Body of pancreas (tissue), 4 donors: ENCODE measurements at regions not wholly inside any gene's neighbourhood (a gene's known extent, or its start where the extent isn't known, plus 50 kb on each side); places are given as distances from the start of the nearest gene placed in this dataset.

Experiments used
- POLR2A ChIP-seq, 3 donors: fragments of 450-650 bp; IDR thresholded peaks; one replicate each; pipeline ENCODE4 v1.6.1; 2016; ENCODE audit warnings: antibody characterized with exemption in 3 of 3, mild to moderate bottlenecking in 2 of 3
- TF ChIP-seq, protein P1 (sequence below), 7 experiments: fragments of 450-650 bp in 4 of 7; fragments of 200-600 bp in 3 of 7; sonication (generic) in 3 of 7; IDR thresholded peaks; one replicate each; pipeline ENCODE4 v1.5.1; 2016 to 2019; ENCODE audit warnings: antibody characterized with exemption in 7 of 7

DNA sequence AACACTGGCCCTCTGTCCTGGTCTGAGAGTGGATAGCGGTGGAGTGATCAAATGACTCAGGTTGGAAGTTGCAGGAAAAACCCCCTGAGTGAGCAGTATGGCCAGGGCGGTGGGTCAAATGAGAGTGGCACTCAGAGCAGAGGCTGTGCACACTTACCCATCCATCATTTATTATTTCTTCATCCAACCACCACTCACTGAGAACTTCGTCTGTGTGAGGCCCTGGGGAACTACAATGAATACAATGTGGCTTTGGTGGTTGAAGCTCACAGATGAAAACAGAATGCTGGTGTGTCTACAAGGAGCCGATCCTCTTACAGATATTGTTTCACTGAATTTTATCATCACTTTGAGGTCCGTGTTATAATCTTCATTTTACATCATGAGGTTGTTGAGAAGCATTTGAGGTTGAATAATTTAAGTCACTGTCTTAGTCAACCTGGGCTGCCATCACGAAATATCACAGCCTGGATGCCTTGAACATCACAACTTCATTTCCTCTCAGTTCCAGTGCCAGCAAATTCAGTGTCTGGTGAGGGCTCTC lies 73.4 kb upstream of the ID2 start:
- TF ChIP-seq, protein P1, sequence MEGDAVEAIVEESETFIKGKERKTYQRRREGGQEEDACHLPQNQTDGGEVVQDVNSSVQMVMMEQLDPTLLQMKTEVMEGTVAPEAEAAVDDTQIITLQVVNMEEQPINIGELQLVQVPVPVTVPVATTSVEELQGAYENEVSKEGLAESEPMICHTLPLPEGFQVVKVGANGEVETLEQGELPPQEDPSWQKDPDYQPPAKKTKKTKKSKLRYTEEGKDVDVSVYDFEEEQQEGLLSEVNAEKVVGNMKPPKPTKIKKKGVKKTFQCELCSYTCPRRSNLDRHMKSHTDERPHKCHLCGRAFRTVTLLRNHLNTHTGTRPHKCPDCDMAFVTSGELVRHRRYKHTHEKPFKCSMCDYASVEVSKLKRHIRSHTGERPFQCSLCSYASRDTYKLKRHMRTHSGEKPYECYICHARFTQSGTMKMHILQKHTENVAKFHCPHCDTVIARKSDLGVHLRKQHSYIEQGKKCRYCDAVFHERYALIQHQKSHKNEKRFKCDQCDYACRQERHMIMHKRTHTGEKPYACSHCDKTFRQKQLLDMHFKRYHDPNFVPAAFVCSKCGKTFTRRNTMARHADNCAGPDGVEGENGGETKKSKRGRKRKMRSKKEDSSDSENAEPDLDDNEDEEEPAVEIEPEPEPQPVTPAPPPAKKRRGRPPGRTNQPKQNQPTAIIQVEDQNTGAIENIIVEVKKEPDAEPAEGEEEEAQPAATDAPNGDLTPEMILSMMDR (IDR thresholded peaks at IDR 0.05) = no peak
- no peak for TF ChIP-seq POLR2A (IDR thresholded peaks at IDR 0.05)
